HG02642 (cell line): ENCODE measurements at regions not wholly inside any gene's neighbourhood (a gene's known extent, or its start where the extent isn't known, plus 50 kb on each side); places are given as distances from the start of the nearest gene placed in this dataset.

Experiments
- ATAC-seq: cut with Tn5 transposase; IDR thresholded peaks from one replicate; pipeline ENCODE4 v1.9.1; 2021; ENCODE audit warnings: mild to moderate bottlenecking; ENCODE audit not compliant: unreplicated experiment, poor library complexity

- ATAC-seq = no peak
Measured at GRCh38 chr2:162916286-162916801, 77.8 kb upstream of the KCNH7 start.

DNA sequence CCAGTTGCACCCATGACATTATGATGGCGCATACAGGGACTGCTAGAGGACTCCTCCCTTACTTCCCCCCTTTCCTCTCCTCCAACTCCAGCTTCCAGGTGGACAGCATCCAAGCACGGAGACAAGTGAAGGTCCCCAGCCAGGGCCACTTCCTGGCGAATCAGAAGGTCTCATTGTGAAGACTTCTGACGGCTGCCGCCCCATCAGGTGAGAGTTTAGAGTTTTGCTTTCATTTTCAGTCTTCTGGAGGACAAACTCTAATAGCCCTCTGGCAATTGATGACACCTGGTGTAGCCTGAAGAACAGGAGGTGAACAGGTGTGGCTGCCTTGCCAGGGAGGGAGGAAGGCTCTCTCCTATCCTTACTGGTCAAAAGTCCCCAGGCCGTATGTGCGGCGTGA lies 77.3 kb upstream of the KCNH7 start:
- no peak for ATAC-seq

DNA sequence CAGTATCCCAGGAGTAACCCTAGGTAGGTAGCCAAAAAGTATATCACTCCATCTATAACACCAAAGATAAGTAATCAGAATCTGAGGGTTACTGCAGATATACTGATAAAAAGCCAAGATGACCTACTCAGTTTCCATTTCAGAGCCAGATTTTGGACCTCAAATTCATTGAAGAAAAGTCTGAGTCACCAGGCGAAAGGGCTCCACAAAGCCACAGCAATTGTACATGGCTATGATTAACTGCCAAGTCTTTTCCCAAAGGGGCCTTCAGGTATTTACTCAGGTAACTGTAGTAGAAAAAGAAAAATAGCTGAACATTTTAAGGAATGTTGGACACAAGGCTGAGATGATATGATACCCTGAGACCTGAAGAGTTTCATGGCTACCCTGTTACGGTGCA lies 75.6 kb upstream of the KCNH7 start:
- ATAC-seq = no peak

GRCh38 chr2:162912787-162913186 lies 74.2 kb upstream of the KCNH7 start:
- no peak for ATAC-seq

DNA sequence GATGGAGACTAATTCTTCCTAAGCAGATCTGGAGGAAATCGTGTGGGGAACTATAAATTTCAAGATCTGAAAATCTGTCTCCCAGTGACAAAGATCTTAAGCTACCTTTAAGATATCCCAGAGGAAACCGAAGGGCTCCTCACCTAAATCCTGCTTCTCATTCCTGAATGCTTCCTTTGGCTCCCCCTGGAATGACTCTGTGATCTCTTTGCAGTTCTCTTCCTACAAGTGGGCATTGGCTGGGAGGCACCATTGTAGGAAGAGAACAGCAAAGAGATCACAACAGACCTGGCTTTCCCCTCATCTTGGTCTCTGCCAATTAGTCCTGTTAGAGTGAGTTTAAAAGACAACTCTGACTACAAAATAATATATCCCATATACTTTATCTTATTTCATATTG lies 70.0 kb upstream of the KCNH7 start:
- no peak for ATAC-seq

GRCh38 chr2:162890690-162891311 lies 52.2 kb upstream of the KCNH7 start:
- peak; percentile 94 for ATAC-seq

DNA sequence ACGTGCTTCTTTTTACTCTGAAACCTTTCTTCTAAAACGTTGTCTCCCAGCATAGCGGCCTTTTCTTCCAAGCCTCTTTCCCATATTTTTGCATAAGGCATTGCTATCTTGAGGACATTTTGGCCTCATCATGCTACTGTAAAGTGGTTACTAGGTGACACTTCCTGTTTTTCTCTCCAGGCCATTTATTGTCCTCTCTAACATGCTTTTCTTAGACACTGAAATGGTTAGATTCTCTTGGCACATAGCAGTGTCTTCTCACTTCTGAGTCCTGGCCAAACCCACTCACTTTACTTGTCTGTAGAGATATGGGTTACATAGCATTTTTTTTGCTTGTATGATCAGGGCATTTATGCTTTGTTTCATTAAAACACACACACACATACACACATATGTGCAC lies 50.1 kb upstream of the KCNH7 start:
- no peak for ATAC-seq
